HG02840 (cell line): ENCODE measurements at regions not wholly inside any gene's neighbourhood (a gene's known extent, or its start where the extent isn't known, plus 50 kb on each side); places are given as distances from the start of the nearest gene placed in this dataset.

Experiments
- ATAC-seq: cut with Tn5 transposase; IDR thresholded peaks from one replicate; pipeline ENCODE4 v1.9.1; 2021; ENCODE audit warnings: mild to moderate bottlenecking, moderate library complexity, moderate number of reproducible peaks; ENCODE audit not compliant: unreplicated experiment, low FRiP score

GRCh38 chr4:31548823-31549222 lies 828.7 kb downstream of the PCDH7 start:
- no peak for ATAC-seq

- no peak for ATAC-seq
Observed at GRCh38 chr4:31549256-31549655, 829.1 kb downstream of the PCDH7 start.

- no peak for ATAC-seq
Observed at GRCh38 chr4:31557437-31557836, 837.3 kb downstream of the PCDH7 start.

- ATAC-seq = no peak
Observed at GRCh38 chr4:31573554-31573953, 853.4 kb downstream of the PCDH7 start.

- ATAC-seq = no peak
Observed at GRCh38 chr4:31575504-31575903, 855.3 kb downstream of the PCDH7 start.

GRCh38 chr4:31580843-31581242 lies 860.7 kb downstream of the PCDH7 start:
- no peak for ATAC-seq

GRCh38 chr4:31585503-31585902 lies 865.3 kb downstream of the PCDH7 start:
- no peak for ATAC-seq

GRCh38 chr4:31592293-31592692 lies 872.1 kb downstream of the PCDH7 start:
- no peak for ATAC-seq

- no peak for ATAC-seq
Observed at GRCh38 chr4:31595496-31595895, 875.3 kb downstream of the PCDH7 start.

GRCh38 chr4:31598639-31599038 lies 878.5 kb downstream of the PCDH7 start:
- ATAC-seq = no peak

- no peak for ATAC-seq
Observed at GRCh38 chr4:31601793-31602192, 881.6 kb downstream of the PCDH7 start.

GRCh38 chr4:31613946-31614623 lies 893.9 kb downstream of the PCDH7 start:
- ATAC-seq = no peak

GRCh38 chr4:31617667-31618066 lies 897.5 kb downstream of the PCDH7 start:
- no peak for ATAC-seq

- no peak for ATAC-seq
Observed at GRCh38 chr4:31620476-31620875, 900.3 kb downstream of the PCDH7 start.

- ATAC-seq = no peak
Observed at GRCh38 chr4:31645236-31645635, 925.1 kb downstream of the PCDH7 start.

GRCh38 chr4:31647786-31648185 lies 927.6 kb downstream of the PCDH7 start:
- ATAC-seq = no peak

GRCh38 chr4:31649878-31650277 lies 929.7 kb downstream of the PCDH7 start:
- ATAC-seq = no peak

- ATAC-seq = no peak
Observed at GRCh38 chr4:31651541-31651940, 931.4 kb downstream of the PCDH7 start.

GRCh38 chr4:31655328-31655727 lies 935.2 kb downstream of the PCDH7 start:
- no peak for ATAC-seq

- ATAC-seq = no peak
Observed at GRCh38 chr4:31657859-31658570, 937.8 kb downstream of the PCDH7 start.

- ATAC-seq = no peak
Observed at GRCh38 chr4:31660916-31661315, 940.7 kb downstream of the PCDH7 start.

GRCh38 chr4:31662951-31663350 lies 942.8 kb downstream of the PCDH7 start:
- ATAC-seq = no peak
